ENCODE measurements at regions not wholly inside any gene's neighbourhood (a gene's known extent, or its start where the extent isn't known, plus 50 kb on each side); places are given as distances from the start of the nearest gene placed in this dataset.

DNA sequence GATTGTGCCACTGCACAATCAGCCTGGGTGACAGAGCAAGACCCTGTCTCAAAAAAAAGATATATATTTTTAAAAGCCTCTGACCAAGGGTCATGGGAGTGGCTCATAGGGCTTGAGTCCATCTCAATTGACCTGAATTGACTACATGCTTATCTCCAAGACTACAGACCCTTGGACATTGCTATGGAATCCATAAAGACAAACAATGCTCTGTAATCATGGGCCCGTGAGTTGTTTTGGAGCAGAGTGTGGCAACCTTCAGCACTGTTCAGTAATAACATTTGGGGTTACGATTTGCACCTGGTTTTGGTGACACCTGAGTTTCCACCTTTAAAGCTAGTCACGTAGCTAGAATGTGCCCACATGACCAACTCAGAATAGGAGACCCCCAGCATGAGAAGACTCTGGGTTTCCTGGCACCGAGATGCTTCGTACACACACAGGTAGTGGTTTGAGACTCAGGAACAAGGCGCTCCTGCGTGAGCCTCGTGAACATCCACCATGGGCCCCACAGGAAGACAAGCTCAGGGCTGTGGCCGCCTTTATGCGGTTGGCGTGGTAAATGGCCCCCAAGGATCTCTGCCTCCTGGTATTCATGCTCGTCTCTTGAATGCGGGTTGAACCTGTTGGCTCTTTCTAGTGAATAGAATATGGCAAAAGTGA is 66.6 kb upstream of the RPH3AL start (continued):
- TF ChIP-seq MEIS1 (CRISPR knock-in tag; IDR thresholded peaks at IDR 0.05; ENCODE audit: borderline replicate concordance) (no peak), CHD2 (IDR thresholded peaks at IDR 0.05; ENCODE audit: low read depth, low read length) (no peak), MLX (CRISPR knock-in tag; IDR thresholded peaks at IDR 0.05) (no peak), ATF1 (CRISPR knock-in tag; IDR thresholded peaks at IDR 0.05) (no peak), MIER3 (CRISPR knock-in tag; IDR thresholded peaks at IDR 0.05; ENCODE audit: borderline replicate concordance) (no peak), MTERF4 (CRISPR knock-in tag; IDR thresholded peaks at IDR 0.05) (no peak), ZNF780A (CRISPR knock-in tag; IDR thresholded peaks at IDR 0.05) (no peak), IRF2 (CRISPR knock-in tag; IDR thresholded peaks at IDR 0.05) (no peak), HDAC2 (CRISPR knock-in tag; IDR thresholded peaks at IDR 0.05) (peak; percentile 60; the same call in 1 of the 2 replicates), CBX1 (IDR thresholded peaks at IDR 0.05; ENCODE audit: low read depth) (no peak), ZNF431 (CRISPR knock-in tag; IDR thresholded peaks at IDR 0.05; ENCODE audit: borderline replicate concordance, low read depth) (no peak), MLXIP (CRISPR knock-in tag; IDR thresholded peaks at IDR 0.05; ENCODE audit: borderline replicate concordance) (no peak), ZBTB44 (CRISPR knock-in tag; IDR thresholded peaks at IDR 0.05) (no peak)
- TF ChIP-seq, protein P1, sequence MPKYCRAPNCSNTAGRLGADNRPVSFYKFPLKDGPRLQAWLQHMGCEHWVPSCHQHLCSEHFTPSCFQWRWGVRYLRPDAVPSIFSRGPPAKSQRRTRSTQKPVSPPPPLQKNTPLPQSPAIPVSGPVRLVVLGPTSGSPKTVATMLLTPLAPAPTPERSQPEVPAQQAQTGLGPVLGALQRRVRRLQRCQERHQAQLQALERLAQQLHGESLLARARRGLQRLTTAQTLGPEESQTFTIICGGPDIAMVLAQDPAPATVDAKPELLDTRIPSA (CRISPR knock-in tag; IDR thresholded peaks at IDR 0.05; ENCODE audit: borderline replicate concordance), result no peak
- TF ChIP-seq, protein P2, sequence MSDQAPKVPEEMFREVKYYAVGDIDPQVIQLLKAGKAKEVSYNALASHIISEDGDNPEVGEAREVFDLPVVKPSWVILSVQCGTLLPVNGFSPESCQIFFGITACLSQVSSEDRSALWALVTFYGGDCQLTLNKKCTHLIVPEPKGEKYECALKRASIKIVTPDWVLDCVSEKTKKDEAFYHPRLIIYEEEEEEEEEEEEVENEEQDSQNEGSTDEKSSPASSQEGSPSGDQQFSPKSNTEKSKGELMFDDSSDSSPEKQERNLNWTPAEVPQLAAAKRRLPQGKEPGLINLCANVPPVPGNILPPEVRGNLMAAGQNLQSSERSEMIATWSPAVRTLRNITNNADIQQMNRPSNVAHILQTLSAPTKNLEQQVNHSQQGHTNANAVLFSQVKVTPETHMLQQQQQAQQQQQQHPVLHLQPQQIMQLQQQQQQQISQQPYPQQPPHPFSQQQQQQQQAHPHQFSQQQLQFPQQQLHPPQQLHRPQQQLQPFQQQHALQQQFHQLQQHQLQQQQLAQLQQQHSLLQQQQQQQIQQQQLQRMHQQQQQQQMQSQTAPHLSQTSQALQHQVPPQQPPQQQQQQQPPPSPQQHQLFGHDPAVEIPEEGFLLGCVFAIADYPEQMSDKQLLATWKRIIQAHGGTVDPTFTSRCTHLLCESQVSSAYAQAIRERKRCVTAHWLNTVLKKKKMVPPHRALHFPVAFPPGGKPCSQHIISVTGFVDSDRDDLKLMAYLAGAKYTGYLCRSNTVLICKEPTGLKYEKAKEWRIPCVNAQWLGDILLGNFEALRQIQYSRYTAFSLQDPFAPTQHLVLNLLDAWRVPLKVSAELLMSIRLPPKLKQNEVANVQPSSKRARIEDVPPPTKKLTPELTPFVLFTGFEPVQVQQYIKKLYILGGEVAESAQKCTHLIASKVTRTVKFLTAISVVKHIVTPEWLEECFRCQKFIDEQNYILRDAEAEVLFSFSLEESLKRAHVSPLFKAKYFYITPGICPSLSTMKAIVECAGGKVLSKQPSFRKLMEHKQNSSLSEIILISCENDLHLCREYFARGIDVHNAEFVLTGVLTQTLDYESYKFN (CRISPR knock-in tag; conservative IDR thresholded peaks at IDR 0.05), result peak; percentile 84
- TF ChIP-seq, protein P3, sequence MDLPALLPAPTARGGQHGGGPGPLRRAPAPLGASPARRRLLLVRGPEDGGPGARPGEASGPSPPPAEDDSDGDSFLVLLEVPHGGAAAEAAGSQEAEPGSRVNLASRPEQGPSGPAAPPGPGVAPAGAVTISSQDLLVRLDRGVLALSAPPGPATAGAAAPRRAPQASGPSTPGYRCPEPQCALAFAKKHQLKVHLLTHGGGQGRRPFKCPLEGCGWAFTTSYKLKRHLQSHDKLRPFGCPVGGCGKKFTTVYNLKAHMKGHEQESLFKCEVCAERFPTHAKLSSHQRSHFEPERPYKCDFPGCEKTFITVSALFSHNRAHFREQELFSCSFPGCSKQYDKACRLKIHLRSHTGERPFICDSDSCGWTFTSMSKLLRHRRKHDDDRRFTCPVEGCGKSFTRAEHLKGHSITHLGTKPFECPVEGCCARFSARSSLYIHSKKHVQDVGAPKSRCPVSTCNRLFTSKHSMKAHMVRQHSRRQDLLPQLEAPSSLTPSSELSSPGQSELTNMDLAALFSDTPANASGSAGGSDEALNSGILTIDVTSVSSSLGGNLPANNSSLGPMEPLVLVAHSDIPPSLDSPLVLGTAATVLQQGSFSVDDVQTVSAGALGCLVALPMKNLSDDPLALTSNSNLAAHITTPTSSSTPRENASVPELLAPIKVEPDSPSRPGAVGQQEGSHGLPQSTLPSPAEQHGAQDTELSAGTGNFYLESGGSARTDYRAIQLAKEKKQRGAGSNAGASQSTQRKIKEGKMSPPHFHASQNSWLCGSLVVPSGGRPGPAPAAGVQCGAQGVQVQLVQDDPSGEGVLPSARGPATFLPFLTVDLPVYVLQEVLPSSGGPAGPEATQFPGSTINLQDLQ (CRISPR knock-in tag; IDR thresholded peaks at IDR 0.05), result no peak

Data from HepG2 (cell line).